ENCODE measurements at regions not wholly inside any gene's neighbourhood (a gene's known extent, or its start where the extent isn't known, plus 50 kb on each side); places are given as distances from the start of the nearest gene placed in this dataset.
"Not testable (repeated sequence)": the region's sequence is repeated elsewhere in the genome, so short reads cannot be mapped to it uniquely, and the experiment has no call there.

DNA sequence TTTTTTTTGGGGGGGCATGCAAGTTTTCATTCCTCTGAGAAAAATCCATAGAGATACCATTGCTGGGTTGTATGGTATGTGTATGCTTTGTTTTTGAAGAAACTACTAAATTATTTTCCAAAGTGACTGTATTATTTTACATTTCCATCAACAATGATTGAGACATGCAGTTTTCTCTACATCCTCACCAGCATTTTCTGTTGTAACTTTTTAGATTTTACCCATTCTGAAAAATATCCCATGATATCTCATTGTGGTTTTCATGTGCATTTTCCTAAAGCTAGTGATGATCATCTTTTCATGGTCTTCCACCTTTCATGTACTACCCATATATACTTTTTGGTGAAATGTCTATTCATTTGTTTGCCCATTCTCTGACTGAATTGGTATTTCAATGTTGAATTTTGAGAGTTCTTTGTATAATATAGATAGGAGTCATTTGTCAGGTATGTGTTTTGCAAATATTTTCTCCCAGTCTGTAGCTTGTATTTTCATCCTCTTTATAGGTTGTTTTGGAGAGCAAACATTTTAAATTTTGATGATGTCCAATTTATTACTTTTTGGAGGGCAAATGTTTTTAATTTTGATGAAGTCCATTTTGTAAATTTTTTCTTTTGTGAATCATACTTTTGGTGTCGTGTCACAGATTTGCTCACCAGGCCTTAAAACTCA is 827.5 kb upstream of the CITED2 start:
- DNase-seq (ENCODE audit: low read depth) = no peak
- H3K4me3 ChIP-seq (ENCODE audit: low read length) = no peak overlapping the region
- TF ChIP-seq, protein P1, sequence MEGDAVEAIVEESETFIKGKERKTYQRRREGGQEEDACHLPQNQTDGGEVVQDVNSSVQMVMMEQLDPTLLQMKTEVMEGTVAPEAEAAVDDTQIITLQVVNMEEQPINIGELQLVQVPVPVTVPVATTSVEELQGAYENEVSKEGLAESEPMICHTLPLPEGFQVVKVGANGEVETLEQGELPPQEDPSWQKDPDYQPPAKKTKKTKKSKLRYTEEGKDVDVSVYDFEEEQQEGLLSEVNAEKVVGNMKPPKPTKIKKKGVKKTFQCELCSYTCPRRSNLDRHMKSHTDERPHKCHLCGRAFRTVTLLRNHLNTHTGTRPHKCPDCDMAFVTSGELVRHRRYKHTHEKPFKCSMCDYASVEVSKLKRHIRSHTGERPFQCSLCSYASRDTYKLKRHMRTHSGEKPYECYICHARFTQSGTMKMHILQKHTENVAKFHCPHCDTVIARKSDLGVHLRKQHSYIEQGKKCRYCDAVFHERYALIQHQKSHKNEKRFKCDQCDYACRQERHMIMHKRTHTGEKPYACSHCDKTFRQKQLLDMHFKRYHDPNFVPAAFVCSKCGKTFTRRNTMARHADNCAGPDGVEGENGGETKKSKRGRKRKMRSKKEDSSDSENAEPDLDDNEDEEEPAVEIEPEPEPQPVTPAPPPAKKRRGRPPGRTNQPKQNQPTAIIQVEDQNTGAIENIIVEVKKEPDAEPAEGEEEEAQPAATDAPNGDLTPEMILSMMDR (conservative IDR thresholded peaks at IDR 0.05; ENCODE audit: low read depth, low read length) = no peak

DNA sequence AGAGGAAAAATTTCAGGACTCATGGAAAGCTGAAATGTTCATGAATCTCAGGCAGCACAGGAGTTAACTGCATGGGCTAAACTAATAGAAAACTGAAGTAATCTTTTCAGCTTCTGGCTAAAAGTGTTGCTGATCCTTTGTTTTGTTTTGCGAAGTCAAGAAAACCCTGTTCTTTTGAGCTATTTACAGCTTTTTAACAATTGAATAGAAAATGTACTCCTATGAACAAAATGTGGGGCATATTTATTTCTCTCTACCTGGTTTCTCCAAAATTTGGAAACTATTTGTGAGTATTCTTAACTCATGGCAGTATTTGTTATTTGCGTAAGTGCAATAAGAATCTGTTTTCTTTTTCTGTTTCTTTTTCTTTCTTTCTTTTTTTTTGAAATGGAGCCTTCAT is 818.8 kb upstream of the CITED2 start:
- TF ChIP-seq, protein P1 (conservative IDR thresholded peaks at IDR 0.05; ENCODE audit: low read depth, low read length) = no peak

DNA sequence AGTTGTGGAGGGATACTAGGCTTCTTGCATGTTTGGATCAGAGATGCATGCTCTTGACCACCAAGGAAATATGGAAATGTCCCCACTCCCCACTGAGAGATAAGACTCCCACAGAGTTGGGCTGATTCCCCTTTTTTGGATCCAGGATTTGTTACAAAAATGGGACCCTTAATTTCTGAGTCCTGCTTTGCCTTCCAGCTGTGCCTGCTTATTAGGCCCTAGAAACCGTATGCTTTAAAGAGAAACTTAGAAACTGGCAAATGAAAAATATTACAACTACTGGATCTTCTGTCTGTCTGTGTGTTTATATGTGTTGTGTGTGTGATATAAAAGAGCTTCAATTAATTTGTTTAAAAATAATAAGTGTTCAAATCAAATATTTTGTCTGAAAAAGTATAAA is 817.6 kb upstream of the CITED2 start:
- DNase-seq (ENCODE audit: low read depth) = no peak
- no peak overlapping the region for H3K4me3 ChIP-seq (ENCODE audit: low read length)
- TF ChIP-seq, protein P1 (conservative IDR thresholded peaks at IDR 0.05; ENCODE audit: low read depth, low read length) = no peak

More for the DNA sequence above, 818.8 kb upstream of the CITED2 start:
- DNase-seq (ENCODE audit: low read depth) = no peak
- no peak overlapping the region for H3K4me3 ChIP-seq (ENCODE audit: low read length)

DNA sequence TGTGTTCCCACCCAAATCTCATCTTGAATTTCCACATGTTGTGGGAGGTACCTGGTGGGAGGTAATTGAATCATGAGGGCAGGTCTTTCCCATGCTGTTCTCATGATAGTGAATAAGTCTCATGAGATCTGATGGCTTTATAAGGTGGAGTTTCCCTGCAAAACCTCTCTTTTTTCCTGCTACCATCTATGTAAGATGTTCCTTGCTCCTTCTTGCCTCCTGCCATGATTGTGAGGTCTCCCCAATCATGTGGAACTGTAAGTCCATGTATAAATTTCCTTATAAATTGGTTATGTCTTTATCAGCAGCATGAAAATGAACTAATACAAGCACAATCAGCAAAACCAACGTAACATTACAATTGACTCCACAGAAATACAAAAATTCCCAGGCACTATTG is 814.8 kb upstream of the CITED2 start:
- DNase-seq (ENCODE audit: low read depth); H3K4me3 ChIP-seq (ENCODE audit: low read length): not testable (repeated sequence)

DNA sequence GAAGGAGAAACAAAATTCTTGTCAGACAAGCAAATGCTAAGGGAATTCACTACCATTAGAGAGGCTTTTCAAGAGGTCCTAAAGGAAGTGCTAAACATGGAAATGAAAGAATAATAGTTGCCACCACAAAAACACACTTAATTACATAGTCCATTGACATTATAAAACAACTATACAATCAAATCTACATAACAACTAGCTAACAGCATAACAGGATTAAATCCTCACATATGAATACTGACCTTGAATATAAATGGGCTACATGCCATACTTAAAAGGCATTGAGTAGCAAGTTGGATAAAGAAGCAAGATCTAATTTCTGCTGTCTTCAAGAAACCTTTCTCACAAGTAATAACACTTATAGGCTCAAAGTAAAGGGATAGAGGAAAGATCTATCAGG is 811.5 kb upstream of the CITED2 start:
- H3K4me3 ChIP-seq (ENCODE audit: low read length) = no peak overlapping the region
- TF ChIP-seq, protein P1 (conservative IDR thresholded peaks at IDR 0.05; ENCODE audit: low read depth, low read length) = no peak
- DNase-seq (ENCODE audit: low read depth) = no peak

DNA sequence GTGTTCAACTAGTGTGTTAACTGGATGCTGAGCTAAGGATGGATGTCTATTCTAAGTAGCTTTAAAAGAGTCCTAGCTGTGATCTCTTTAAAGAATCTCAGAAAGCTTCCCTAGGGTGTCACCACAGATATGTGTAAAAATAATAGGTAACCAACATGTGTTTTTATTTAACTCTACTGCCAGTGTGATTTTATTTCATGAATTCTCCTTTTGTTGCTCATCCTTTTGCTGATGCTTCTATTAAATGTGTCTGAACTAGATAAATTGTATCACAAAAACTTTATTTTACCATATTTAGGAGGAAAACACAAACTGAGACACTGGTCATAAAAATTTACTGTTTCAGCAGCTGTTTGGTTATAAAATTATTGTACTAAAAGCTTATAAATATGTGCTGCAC is 809.4 kb upstream of the CITED2 start:
- TF ChIP-seq, protein P1 (conservative IDR thresholded peaks at IDR 0.05; ENCODE audit: low read depth, low read length) = no peak
- DNase-seq (ENCODE audit: low read depth) = no peak

DNA sequence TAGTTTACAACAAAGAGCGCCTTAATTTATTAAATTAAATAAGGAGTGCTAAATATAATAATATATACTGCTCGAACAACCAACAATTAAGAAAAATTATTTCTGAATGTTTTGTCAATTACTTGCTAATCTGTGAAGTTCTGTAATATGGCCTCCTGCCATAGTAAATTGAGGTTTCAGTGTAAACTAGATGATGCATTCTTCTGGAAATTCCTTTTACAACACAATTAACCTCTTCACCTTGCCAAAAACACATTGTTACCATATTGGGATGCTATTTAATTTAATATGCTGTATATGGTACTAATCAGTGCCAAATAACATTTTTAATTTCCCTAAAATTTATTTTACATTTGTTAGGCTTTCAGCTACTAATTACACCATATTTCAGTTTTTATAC is 808.4 kb upstream of the CITED2 start:
- no peak overlapping the region for H3K4me3 ChIP-seq (ENCODE audit: low read length)
- TF ChIP-seq, protein P1 (conservative IDR thresholded peaks at IDR 0.05; ENCODE audit: low read depth, low read length) = no peak
- DNase-seq (ENCODE audit: low read depth) = no peak

More for the DNA sequence above, 809.4 kb upstream of the CITED2 start:
- no peak overlapping the region for H3K4me3 ChIP-seq (ENCODE audit: low read length)
